PC-3 (cell line): ENCODE measurements at regions not wholly inside any gene's neighbourhood (a gene's known extent, or its start where the extent isn't known, plus 50 kb on each side); places are given as distances from the start of the nearest gene placed in this dataset.

Experiments used
- EZH2phosphoT487 ChIP-seq: fragments of 300-600 bp; sonication (generic); IDR thresholded peaks from 2 replicates; pipeline ENCODE4 v1.6.1; 2018; ENCODE audit warnings: mild to moderate bottlenecking, antibody characterized with exemption, low read length, borderline replicate concordance
- TF ChIP-seq, protein P1 (sequence below): fragments of 300-600 bp; sonication (generic); conservative IDR thresholded peaks from 2 replicates; pipeline ENCODE4 v1.5.1; 2017; ENCODE audit warnings: antibody characterized with exemption, low read depth, mild to moderate bottlenecking, low read length

DNA sequence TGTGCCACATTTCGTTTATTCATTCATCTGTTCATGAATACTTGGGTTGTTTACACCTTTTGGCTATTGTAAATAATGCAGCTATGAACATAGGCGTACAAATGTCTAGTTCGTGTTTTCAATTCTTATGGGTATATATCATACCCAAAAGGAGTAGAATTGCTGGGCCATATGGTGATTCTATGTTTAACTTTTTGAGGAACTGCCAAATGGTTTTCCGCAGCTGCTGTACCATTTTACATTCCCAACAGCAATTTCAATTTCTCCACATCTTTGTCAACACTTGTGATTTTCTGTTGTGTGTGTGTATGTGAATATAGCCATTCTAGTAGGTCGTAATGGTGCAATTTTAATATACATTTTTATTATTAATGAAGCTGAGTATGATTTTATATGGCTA, 326.2 kb downstream of the ETNK1 start:
- TF ChIP-seq, protein P1, sequence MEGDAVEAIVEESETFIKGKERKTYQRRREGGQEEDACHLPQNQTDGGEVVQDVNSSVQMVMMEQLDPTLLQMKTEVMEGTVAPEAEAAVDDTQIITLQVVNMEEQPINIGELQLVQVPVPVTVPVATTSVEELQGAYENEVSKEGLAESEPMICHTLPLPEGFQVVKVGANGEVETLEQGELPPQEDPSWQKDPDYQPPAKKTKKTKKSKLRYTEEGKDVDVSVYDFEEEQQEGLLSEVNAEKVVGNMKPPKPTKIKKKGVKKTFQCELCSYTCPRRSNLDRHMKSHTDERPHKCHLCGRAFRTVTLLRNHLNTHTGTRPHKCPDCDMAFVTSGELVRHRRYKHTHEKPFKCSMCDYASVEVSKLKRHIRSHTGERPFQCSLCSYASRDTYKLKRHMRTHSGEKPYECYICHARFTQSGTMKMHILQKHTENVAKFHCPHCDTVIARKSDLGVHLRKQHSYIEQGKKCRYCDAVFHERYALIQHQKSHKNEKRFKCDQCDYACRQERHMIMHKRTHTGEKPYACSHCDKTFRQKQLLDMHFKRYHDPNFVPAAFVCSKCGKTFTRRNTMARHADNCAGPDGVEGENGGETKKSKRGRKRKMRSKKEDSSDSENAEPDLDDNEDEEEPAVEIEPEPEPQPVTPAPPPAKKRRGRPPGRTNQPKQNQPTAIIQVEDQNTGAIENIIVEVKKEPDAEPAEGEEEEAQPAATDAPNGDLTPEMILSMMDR = no peak
- no peak for TF ChIP-seq EZH2phosphoT487
